DMS114 treated with DMSO at 0.1 percent for 48 hours (cell line): ENCODE measurements at regions not wholly inside any gene's neighbourhood (a gene's known extent, or its start where the extent isn't known, plus 50 kb on each side); places are given as distances from the start of the nearest gene placed in this dataset.

ENCODE experiments used
- DNase-seq: peaks from one replicate; lab custom pipeline; 2025; ENCODE audit not compliant: unreplicated experiment; lab: John Stamatoyannopoulos, UW

GRCh38 chr11:113528982-113529381 is 53.8 kb upstream of the DRD2 start:
- no peak for DNase-seq

- DNase-seq: no peak
Observed at GRCh38 chr11:113526521-113526920, 51.3 kb upstream of the DRD2 start.
